ENCODE measurements at regions not wholly inside any gene's neighbourhood (a gene's known extent, or its start where the extent isn't known, plus 50 kb on each side); places are given as distances from the start of the nearest gene placed in this dataset.

GRCh38 chr13:63112799-63113395 lies 1697.2 kb upstream of the PCDH20 start:
- no peak for ATAC-seq
- 86 to 88% (median 87%) methylated on average over 2 of the region's 2 CpGs for WGBS, 3 donors
- no peak for TF ChIP-seq CTCF (IDR thresholded peaks at IDR 0.05)

GRCh38 chr13:63110466-63110865 lies 1694.8 kb upstream of the PCDH20 start:
- H3K4me3 ChIP-seq: no peak overlapping the region
- no peak for DNase-seq
- no peaks in the 10 kb centered on the region for H3K9me3 ChIP-seq
- no peak for TF ChIP-seq CTCF (IDR thresholded peaks at IDR 0.05)
- no peaks in the 10 kb centered on the region for H3K27me3 ChIP-seq (ENCODE audit: insufficient read depth in 3 of 3, low read length in 2 of 3)
- H3K27ac ChIP-seq: no peak overlapping the region
- H3K36me3 ChIP-seq (ENCODE audit: insufficient read depth in 1 of 2, low read depth in 1 of 2): no peaks in the 10 kb centered on the region
- WGBS, 3 donors: 68 to 79% (median 76%) methylated on average over 1 of the region's 1 CpG
- intact Hi-C loops (cut with DNase I): no loop called here
- no peak for ATAC-seq
- no peaks in the 10 kb centered on the region for H3K4me1 ChIP-seq

More at GRCh38 chr13:63112799-63113395, 1697.2 kb upstream of the PCDH20 start:
- H3K9me3 ChIP-seq: no peaks in the 10 kb centered on the region
- no peaks in the 10 kb centered on the region for H3K27me3 ChIP-seq (ENCODE audit: insufficient read depth in 3 of 3, low read length in 2 of 3)
- no peaks in the 10 kb centered on the region for H3K4me1 ChIP-seq
- H3K27ac ChIP-seq: no peak overlapping the region
- DNase-seq: no peak
- intact Hi-C loops (cut with DNase I): no loop called here
- H3K36me3 ChIP-seq (ENCODE audit: insufficient read depth in 1 of 2, low read depth in 1 of 2): no peaks in the 10 kb centered on the region
- no peak overlapping the region for H3K4me3 ChIP-seq

GRCh38 chr13:63107179-63107943 lies 1691.7 kb upstream of the PCDH20 start:
- no peak overlapping the region for H3K27ac ChIP-seq
- no peaks in the 10 kb centered on the region for H3K36me3 ChIP-seq (ENCODE audit: insufficient read depth in 1 of 2, low read depth in 1 of 2)
- H3K9me3 ChIP-seq: no peaks in the 10 kb centered on the region
- no peak overlapping the region for H3K4me3 ChIP-seq
- intact Hi-C loops (cut with DNase I): no loop called here
- TF ChIP-seq CTCF (IDR thresholded peaks at IDR 0.05): no peak
- ATAC-seq (no peak), DNase-seq (no peak)
- H3K4me1 ChIP-seq: no peaks in the 10 kb centered on the region
- WGBS, 3 donors: 58 to 67% (median 60%) methylated on average over 5 of the region's 5 CpGs
- H3K27me3 ChIP-seq (ENCODE audit: insufficient read depth in 3 of 3, low read length in 2 of 3): no peaks in the 10 kb centered on the region

- Histone ChIP-seq H3K9me3 (no peaks in the 10 kb centered on the region), H3K36me3 (ENCODE audit: insufficient read depth in 1 of 2, low read depth in 1 of 2) (no peaks in the 10 kb centered on the region), H3K27ac (no peak overlapping the region), H3K4me1 (no peaks in the 10 kb centered on the region), H3K4me3 (no peak overlapping the region), H3K27me3 (ENCODE audit: insufficient read depth in 3 of 3, low read length in 2 of 3) (no peaks in the 10 kb centered on the region)
- no peak for ATAC-seq
- no peak for DNase-seq
- TF ChIP-seq CTCF (IDR thresholded peaks at IDR 0.05): no peak
- WGBS, 3 donors: 94 to 98% (median 96%) methylated on average over 1 of the region's 1 CpG
- intact Hi-C loops (cut with DNase I): no loop called here
These were observed 1679.1 kb upstream of the PCDH20 start for GRCh38 chr13:63094717-63095116.

Data from psoas muscle (tissue), 7 donors.